ENCODE measurements at regions not wholly inside any gene's neighbourhood (a gene's known extent, or its start where the extent isn't known, plus 50 kb on each side); places are given as distances from the start of the nearest gene placed in this dataset.

GRCh38 chrY:7204456-7204855, 292.9 kb upstream of the AMELY start:
- no peak for TF ChIP-seq CTCF (IDR thresholded peaks at IDR 0.05; ENCODE audit: control extremely low read depth, extremely low read depth, low read depth, missing control alignments)
- no peak for DNase-seq (ENCODE audit: extremely low spot score)
- POLR2A ChIA-PET: no interaction called here
- CTCF ChIA-PET: interaction anchor here (1.5 kb wide), 1 partner anchor 10 kb away, joined by 3 read pairs; no protein-coding TSS in a partner anchor

- no peak for TF ChIP-seq CTCF (IDR thresholded peaks at IDR 0.05; ENCODE audit: control extremely low read depth, extremely low read depth, low read depth, missing control alignments)
- ChIA-PET POLR2A (no interaction called here), CTCF (no interaction called here)
- DNase-seq (ENCODE audit: extremely low spot score): no peak
These were observed 271.0 kb upstream of the AMELY start for GRCh38 chrY:7182591-7182990.

- CTCF ChIA-PET: no interaction called here
- no peak for DNase-seq (ENCODE audit: extremely low spot score)
- POLR2A ChIA-PET: no interaction called here
- no peak for TF ChIP-seq CTCF (IDR thresholded peaks at IDR 0.05; ENCODE audit: control extremely low read depth, extremely low read depth, low read depth, missing control alignments)
These were observed 266.1 kb upstream of the AMELY start for GRCh38 chrY:7177631-7178030.

GRCh38 chrY:7169475-7169874, 257.9 kb upstream of the AMELY start:
- TF ChIP-seq CTCF (IDR thresholded peaks at IDR 0.05; ENCODE audit: control extremely low read depth, extremely low read depth, low read depth, missing control alignments): no peak
- ChIA-PET CTCF (no interaction called here), POLR2A (no interaction called here)
- no peak for DNase-seq (ENCODE audit: extremely low spot score)

- TF ChIP-seq CTCF (IDR thresholded peaks at IDR 0.05; ENCODE audit: control extremely low read depth, extremely low read depth, low read depth, missing control alignments): no peak
- ChIA-PET CTCF (no interaction called here), POLR2A (no interaction called here)
- no peak for DNase-seq (ENCODE audit: extremely low spot score)
These were observed 229.9 kb upstream of the AMELY start for GRCh38 chrY:7141477-7141876.

All from GM10248 (cell line).